Nephron progenitor cell (in vitro differentiated cells): ENCODE measurements at regions not wholly inside any gene's neighbourhood (a gene's known extent, or its start where the extent isn't known, plus 50 kb on each side); places are given as distances from the start of the nearest gene placed in this dataset.

ENCODE experiments used
- DNase-seq: peaks from one replicate; pipeline ENCODE4 v3.0.0; 2021
- H3K27ac Mint-ChIP-seq: 2 replicates; pipeline ENCODE4 v1.8.0; 2021; ENCODE audit warnings: mild to moderate bottlenecking, moderate library complexity, mixed read lengths
- H3K27me3 Mint-ChIP-seq: 2 replicates; pipeline ENCODE4 v1.8.0; 2021; ENCODE audit warnings: mild to moderate bottlenecking, low read depth, mixed read lengths; ENCODE audit not compliant: poor library complexity
- H3K36me3 Mint-ChIP-seq: 2 replicates; pipeline ENCODE4 v1.8.0; 2021; ENCODE audit warnings: low read depth, mixed read lengths
- H3K4me1 Mint-ChIP-seq: 2 replicates; pipeline ENCODE4 v1.8.0; 2021; ENCODE audit warnings: mixed read lengths
- H3K4me3 Mint-ChIP-seq: 2 replicates; pipeline ENCODE4 v1.8.0; 2021; ENCODE audit warnings: mild to moderate bottlenecking, moderate library complexity, mixed read lengths
- H3K9me3 Mint-ChIP-seq: 2 replicates; pipeline ENCODE4 v1.8.0; 2021; ENCODE audit warnings: mild to moderate bottlenecking, moderate library complexity, mixed read lengths
- CTCF ChIP-seq: fragments of 200-600 bp; sonication (generic); IDR thresholded peaks from 2 replicates; pipeline ENCODE4 v1.5.0; 2021; ENCODE audit warnings: antibody characterized with exemption

GRCh38 chr2:151043484-151043883 lies 218.2 kb downstream of the RBM43 start:
- H3K27ac Mint-ChIP-seq: no peak overlapping the region
- H3K4me3 Mint-ChIP-seq: no peak overlapping the region
- no peaks in the 10 kb centered on the region for H3K36me3 Mint-ChIP-seq
- no peak for DNase-seq
- TF ChIP-seq CTCF: no peak
- H3K9me3 Mint-ChIP-seq: peaks cover 5% of the 10 kb centered on the region
- H3K4me1 Mint-ChIP-seq: peaks cover 4% of the 10 kb centered on the region
- H3K27me3 Mint-ChIP-seq: peaks cover 8% of the 10 kb centered on the region

- TF ChIP-seq CTCF: no peak
- Mint-ChIP-seq H3K9me3 (peaks cover 5% of the 10 kb centered on the region), H3K4me3 (no peak overlapping the region), H3K27me3 (peaks cover 10% of the 10 kb centered on the region), H3K36me3 (no peaks in the 10 kb centered on the region), H3K27ac (no peak overlapping the region), H3K4me1 (peaks cover 5% of the 10 kb centered on the region)
- DNase-seq: no peak
These were observed 218.7 kb downstream of the RBM43 start for GRCh38 chr2:151042964-151043363.

GRCh38 chr2:151040039-151040438 lies 221.6 kb downstream of the RBM43 start:
- peaks cover 5% of the 10 kb centered on the region for H3K9me3 Mint-ChIP-seq
- no peak overlapping the region for H3K4me3 Mint-ChIP-seq
- peaks cover 10% of the 10 kb centered on the region for H3K27me3 Mint-ChIP-seq
- no peak for DNase-seq
- no peak overlapping the region for H3K27ac Mint-ChIP-seq
- H3K4me1 Mint-ChIP-seq: peaks cover 5% of the 10 kb centered on the region
- no peak for TF ChIP-seq CTCF
- no peaks in the 10 kb centered on the region for H3K36me3 Mint-ChIP-seq

- H3K36me3 Mint-ChIP-seq: no peaks in the 10 kb centered on the region
- H3K4me1 Mint-ChIP-seq: peaks cover 8% of the 10 kb centered on the region
- TF ChIP-seq CTCF: no peak
- H3K27me3 Mint-ChIP-seq: peaks cover 10% of the 10 kb centered on the region
- peaks cover 3% of the 10 kb centered on the region for H3K9me3 Mint-ChIP-seq
- no peak for DNase-seq
- H3K27ac Mint-ChIP-seq: no peak overlapping the region
- H3K4me3 Mint-ChIP-seq: no peak overlapping the region
These were observed 223.1 kb downstream of the RBM43 start for GRCh38 chr2:151038516-151038915.

- TF ChIP-seq CTCF: no peak
- DNase-seq: no peak
- no peaks in the 10 kb centered on the region for H3K9me3 Mint-ChIP-seq
- no peaks in the 10 kb centered on the region for H3K36me3 Mint-ChIP-seq
- H3K27ac Mint-ChIP-seq: no peak overlapping the region
- H3K4me3 Mint-ChIP-seq: no peak overlapping the region
- peaks cover 10% of the 10 kb centered on the region for H3K27me3 Mint-ChIP-seq
- peaks cover 9% of the 10 kb centered on the region for H3K4me1 Mint-ChIP-seq
These were observed 224.2 kb downstream of the RBM43 start for GRCh38 chr2:151037434-151037833.
